Fibroblast of pulmonary artery (primary cell): ENCODE measurements at regions not wholly inside any gene's neighbourhood (a gene's known extent, or its start where the extent isn't known, plus 50 kb on each side); places are given as distances from the start of the nearest gene placed in this dataset.

Source experiments
- DNase-seq: peaks from one replicate; pipeline ENCODE4 v3.0.0-alpha.2; 2010; ENCODE audit warnings: low read depth
- H3K4me3 ChIP-seq: replicated peaks from 2 replicates; pipeline ENCODE4 v1.5.1; 2011; ENCODE audit warnings: low read depth, mild to moderate bottlenecking, control low read depth, low read length, moderate library complexity
- TF ChIP-seq, protein P1 (sequence below): IDR thresholded peaks from 2 replicates; pipeline ENCODE4 v1.5.1; 2011; ENCODE audit warnings: mild to moderate bottlenecking, control low read depth, low read length, inconsistent platforms; ENCODE audit errors: missing control alignments

- no peak for DNase-seq
- no peak overlapping the region for H3K4me3 ChIP-seq
- TF ChIP-seq, protein P1, sequence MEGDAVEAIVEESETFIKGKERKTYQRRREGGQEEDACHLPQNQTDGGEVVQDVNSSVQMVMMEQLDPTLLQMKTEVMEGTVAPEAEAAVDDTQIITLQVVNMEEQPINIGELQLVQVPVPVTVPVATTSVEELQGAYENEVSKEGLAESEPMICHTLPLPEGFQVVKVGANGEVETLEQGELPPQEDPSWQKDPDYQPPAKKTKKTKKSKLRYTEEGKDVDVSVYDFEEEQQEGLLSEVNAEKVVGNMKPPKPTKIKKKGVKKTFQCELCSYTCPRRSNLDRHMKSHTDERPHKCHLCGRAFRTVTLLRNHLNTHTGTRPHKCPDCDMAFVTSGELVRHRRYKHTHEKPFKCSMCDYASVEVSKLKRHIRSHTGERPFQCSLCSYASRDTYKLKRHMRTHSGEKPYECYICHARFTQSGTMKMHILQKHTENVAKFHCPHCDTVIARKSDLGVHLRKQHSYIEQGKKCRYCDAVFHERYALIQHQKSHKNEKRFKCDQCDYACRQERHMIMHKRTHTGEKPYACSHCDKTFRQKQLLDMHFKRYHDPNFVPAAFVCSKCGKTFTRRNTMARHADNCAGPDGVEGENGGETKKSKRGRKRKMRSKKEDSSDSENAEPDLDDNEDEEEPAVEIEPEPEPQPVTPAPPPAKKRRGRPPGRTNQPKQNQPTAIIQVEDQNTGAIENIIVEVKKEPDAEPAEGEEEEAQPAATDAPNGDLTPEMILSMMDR, result no peak
Observed at GRCh38 chr16:13291591-13292333, 390.4 kb downstream of the SHISA9 start.

- TF ChIP-seq, protein P1, result no peak
- DNase-seq, result no peak
- H3K4me3 ChIP-seq, result no peak overlapping the region
Observed at GRCh38 chr16:13296206-13296605, 394.8 kb downstream of the SHISA9 start.

GRCh38 chr16:13298666-13299065 is 397.3 kb downstream of the SHISA9 start:
- H3K4me3 ChIP-seq, result no peak overlapping the region
- TF ChIP-seq, protein P1, result no peak
- DNase-seq, result no peak

- DNase-seq, result no peak
- H3K4me3 ChIP-seq, result no peak overlapping the region
- TF ChIP-seq, protein P1, result no peak
Observed at GRCh38 chr16:13300066-13300840, 398.9 kb downstream of the SHISA9 start.

- no peak overlapping the region for H3K4me3 ChIP-seq
- DNase-seq, result no peak
- TF ChIP-seq, protein P1, result no peak
Observed at GRCh38 chr16:13305019-13305755, 403.8 kb downstream of the SHISA9 start.

- DNase-seq, result no peak
- H3K4me3 ChIP-seq, result no peak overlapping the region
- TF ChIP-seq, protein P1, result no peak
Observed at GRCh38 chr16:13306161-13306995, 405.0 kb downstream of the SHISA9 start.
